ENCODE measurements at regions not wholly inside any gene's neighbourhood (a gene's known extent, or its start where the extent isn't known, plus 50 kb on each side); places are given as distances from the start of the nearest gene placed in this dataset.

GRCh38 chr10:4512196-4512595 lies 313.8 kb upstream of the AKR1E2 start:
- DNase-seq: no peak
- BruUV-seq (replicated peaks): no TSS peak
- Mint-ChIP-seq H3K27me3 (ENCODE audit: unreplicated experiment) (no peaks in the 10 kb centered on the region), H3K4me1 (ENCODE audit: low read depth, unreplicated experiment) (peaks cover 20% of the 10 kb centered on the region), H3K36me3 (ENCODE audit: insufficient read depth, unreplicated experiment) (no peaks in the 10 kb centered on the region), H3K4me3 (ENCODE audit: low read depth, unreplicated experiment) (no peak overlapping the region), H3K9me3 (ENCODE audit: low read depth, unreplicated experiment) (peaks cover 1% of the 10 kb centered on the region), H3K27ac (ENCODE audit: unreplicated experiment) (no peak overlapping the region)
- intact Hi-C loops (cut with micrococcal nuclease; ENCODE audit: unreplicated experiment): loop anchor here (2.0 kb wide), 1 partner anchor 145 kb away; no protein-coding TSS in a partner anchor
- CTCF ChIA-PET: no interaction called here
- TF ChIP-seq CTCF (IDR thresholded peaks at IDR 0.05; ENCODE audit: unreplicated experiment): no peak

- Mint-ChIP-seq H3K9me3 (ENCODE audit: low read depth, unreplicated experiment) (no peaks in the 10 kb centered on the region), H3K4me3 (ENCODE audit: low read depth, unreplicated experiment) (no peak overlapping the region), H3K27me3 (ENCODE audit: unreplicated experiment) (no peaks in the 10 kb centered on the region), H3K27ac (ENCODE audit: unreplicated experiment) (no peak overlapping the region), H3K4me1 (ENCODE audit: low read depth, unreplicated experiment) (peaks cover 17% of the 10 kb centered on the region), H3K36me3 (ENCODE audit: insufficient read depth, unreplicated experiment) (no peaks in the 10 kb centered on the region)
- no peak for TF ChIP-seq CTCF (IDR thresholded peaks at IDR 0.05; ENCODE audit: unreplicated experiment)
- DNase-seq: no peak
- no TSS peak for BruUV-seq (replicated peaks)
- CTCF ChIA-PET: interaction anchor here (0.5 kb wide), 1 partner anchor 1325 kb away, joined by 3 read pairs; no protein-coding TSS in a partner anchor
- intact Hi-C loops (cut with micrococcal nuclease; ENCODE audit: unreplicated experiment): no loop called here
Observed at GRCh38 chr10:4511509-4511908, 314.5 kb upstream of the AKR1E2 start.

GRCh38 chr10:4509405-4509804 lies 316.6 kb upstream of the AKR1E2 start:
- CTCF ChIA-PET: no interaction called here
- BruUV-seq (replicated peaks): no TSS peak
- H3K4me3 Mint-ChIP-seq (ENCODE audit: low read depth, unreplicated experiment): no peak overlapping the region
- no peaks in the 10 kb centered on the region for H3K36me3 Mint-ChIP-seq (ENCODE audit: insufficient read depth, unreplicated experiment)
- intact Hi-C loops (cut with micrococcal nuclease; ENCODE audit: unreplicated experiment): no loop called here
- no peak for DNase-seq
- no peak for TF ChIP-seq CTCF (IDR thresholded peaks at IDR 0.05; ENCODE audit: unreplicated experiment)
- no peak overlapping the region for H3K27ac Mint-ChIP-seq (ENCODE audit: unreplicated experiment)
- H3K27me3 Mint-ChIP-seq (ENCODE audit: unreplicated experiment): no peaks in the 10 kb centered on the region
- H3K4me1 Mint-ChIP-seq (ENCODE audit: low read depth, unreplicated experiment): no peaks in the 10 kb centered on the region
- no peaks in the 10 kb centered on the region for H3K9me3 Mint-ChIP-seq (ENCODE audit: low read depth, unreplicated experiment)

GRCh38 chr10:4506095-4506494 lies 319.9 kb upstream of the AKR1E2 start:
- intact Hi-C loops (cut with micrococcal nuclease; ENCODE audit: unreplicated experiment): no loop called here
- H3K36me3 Mint-ChIP-seq (ENCODE audit: insufficient read depth, unreplicated experiment): no peaks in the 10 kb centered on the region
- no peak overlapping the region for H3K4me3 Mint-ChIP-seq (ENCODE audit: low read depth, unreplicated experiment)
- H3K4me1 Mint-ChIP-seq (ENCODE audit: low read depth, unreplicated experiment): peaks cover 8% of the 10 kb centered on the region
- no TSS peak for BruUV-seq (replicated peaks)
- no peak for TF ChIP-seq CTCF (IDR thresholded peaks at IDR 0.05; ENCODE audit: unreplicated experiment)
- H3K27ac Mint-ChIP-seq (ENCODE audit: unreplicated experiment): no peak overlapping the region
- CTCF ChIA-PET: no interaction called here
- no peaks in the 10 kb centered on the region for H3K27me3 Mint-ChIP-seq (ENCODE audit: unreplicated experiment)
- DNase-seq: no peak
- H3K9me3 Mint-ChIP-seq (ENCODE audit: low read depth, unreplicated experiment): no peaks in the 10 kb centered on the region

All from Calu3 (cell line).